HG03196 (cell line): ENCODE measurements at regions not wholly inside any gene's neighbourhood (a gene's known extent, or its start where the extent isn't known, plus 50 kb on each side); places are given as distances from the start of the nearest gene placed in this dataset.
A peak's percentile ranks its signal among the peaks of the same experiment; 100 is the strongest.

Experiments
- ATAC-seq: cut with Tn5 transposase; IDR thresholded peaks from one replicate; pipeline ENCODE4 v1.9.1; 2021; ENCODE audit not compliant: unreplicated experiment

- ATAC-seq, result no peak
These were observed 235.5 kb upstream of the IGF1R start for GRCh38 chr15:98412852-98413251.

- no peak for ATAC-seq
These were observed 234.3 kb upstream of the IGF1R start for GRCh38 chr15:98413933-98414546.

DNA sequence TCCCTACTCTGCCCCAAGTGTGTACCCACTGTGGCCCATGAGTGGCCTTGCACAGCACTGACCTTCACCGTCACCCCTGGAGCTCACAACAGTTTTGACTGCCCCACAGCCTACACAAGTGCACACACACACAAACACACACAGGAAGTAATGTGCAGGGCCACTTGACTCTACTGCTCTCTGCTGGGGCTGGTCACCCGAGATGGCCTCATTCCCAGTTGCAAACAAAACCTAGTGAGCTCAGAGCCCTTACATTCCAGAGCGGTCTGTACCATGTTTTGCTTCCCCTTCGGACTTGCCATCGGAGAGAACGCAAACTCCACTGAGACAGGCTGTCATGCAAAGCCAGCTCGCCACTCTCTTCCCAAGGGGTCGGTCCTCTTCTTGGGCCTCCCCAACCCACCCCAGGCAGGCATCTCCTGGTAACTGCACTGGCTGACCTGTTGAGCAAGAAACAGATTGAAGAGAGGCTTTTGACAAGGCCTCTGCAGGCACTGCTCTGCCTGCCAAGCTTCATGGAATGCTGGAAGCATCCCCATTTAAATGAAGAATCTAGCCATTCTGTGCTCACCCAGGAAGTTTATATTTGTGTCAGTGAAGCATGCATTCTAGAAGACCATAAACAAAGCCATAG lies 232.0 kb upstream of the IGF1R start:
- no peak for ATAC-seq

- no peak for ATAC-seq
These were observed 231.0 kb upstream of the IGF1R start for GRCh38 chr15:98417346-98417745.

DNA sequence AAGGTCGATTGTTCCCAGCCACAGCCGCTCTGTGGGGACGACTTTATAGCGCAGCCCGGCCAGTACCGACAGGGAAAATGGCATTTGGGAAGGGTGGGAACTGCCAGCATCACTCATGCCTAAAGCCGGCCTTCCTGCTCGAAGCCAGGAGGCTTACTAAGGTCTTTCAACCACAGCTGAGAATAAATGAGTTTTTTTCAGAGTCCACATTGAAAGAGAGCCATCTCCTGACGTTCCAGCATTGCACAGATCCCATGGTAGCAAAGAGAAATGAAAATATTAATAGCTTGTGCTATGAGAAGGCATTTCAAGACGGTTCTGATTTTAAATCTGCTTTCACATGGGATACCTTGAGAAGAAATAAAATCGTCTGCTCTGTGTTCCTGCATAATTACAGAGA lies 230.2 kb upstream of the IGF1R start:
- no peak for ATAC-seq

DNA sequence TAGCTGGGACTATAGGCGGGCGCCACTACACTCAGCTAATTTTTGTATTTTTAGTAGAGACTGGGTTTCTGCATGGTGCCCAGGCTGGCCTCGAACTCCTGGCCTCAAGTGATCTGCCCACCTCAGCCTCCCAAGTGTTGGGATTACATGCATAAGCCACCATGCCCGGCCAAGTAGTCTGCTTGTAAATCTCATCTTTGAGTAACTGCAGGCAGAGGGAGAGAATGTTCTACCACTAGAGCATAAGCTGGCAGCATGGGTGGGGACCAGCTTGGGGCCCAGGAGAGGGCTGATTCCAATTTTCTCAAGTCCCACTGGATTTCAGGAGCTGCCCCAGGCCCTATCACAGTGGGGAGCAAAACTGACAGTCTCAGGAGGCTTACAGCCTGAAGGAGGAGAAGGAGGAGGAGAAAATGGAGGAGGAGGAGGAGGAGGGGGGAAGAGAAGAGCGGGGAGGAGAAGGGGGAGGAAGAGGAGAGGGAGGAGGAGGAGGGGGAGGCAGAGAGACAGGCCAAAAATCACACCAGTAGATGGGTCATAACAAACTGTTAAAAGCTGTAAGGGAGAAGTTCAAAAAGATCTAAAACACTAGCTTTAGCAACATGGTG lies 229.1 kb upstream of the IGF1R start:
- no peak for ATAC-seq

DNA sequence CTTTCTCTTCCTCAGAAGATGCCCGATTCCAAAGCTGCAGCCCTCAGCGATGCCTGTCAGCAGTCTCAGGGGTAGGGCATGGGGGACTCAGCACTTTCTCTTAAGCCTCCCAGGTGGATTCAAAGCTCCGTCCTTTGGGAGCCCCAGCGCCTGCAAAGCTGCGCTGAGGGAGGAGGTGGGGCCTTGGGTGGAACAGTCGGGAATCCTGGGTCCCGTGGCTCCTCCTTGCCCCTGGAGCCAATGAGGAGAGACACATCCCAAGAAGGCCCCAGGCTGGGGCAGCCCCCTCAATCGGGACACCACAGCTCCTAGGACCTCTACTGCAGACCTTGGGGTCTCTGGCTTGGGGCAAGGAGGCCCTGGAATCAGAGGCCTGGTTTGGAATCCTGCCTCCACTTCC lies 227.5 kb upstream of the IGF1R start:
- no peak for ATAC-seq

GRCh38 chr15:98421419-98422129 lies 226.8 kb upstream of the IGF1R start:
- ATAC-seq, result peak; percentile 74

DNA sequence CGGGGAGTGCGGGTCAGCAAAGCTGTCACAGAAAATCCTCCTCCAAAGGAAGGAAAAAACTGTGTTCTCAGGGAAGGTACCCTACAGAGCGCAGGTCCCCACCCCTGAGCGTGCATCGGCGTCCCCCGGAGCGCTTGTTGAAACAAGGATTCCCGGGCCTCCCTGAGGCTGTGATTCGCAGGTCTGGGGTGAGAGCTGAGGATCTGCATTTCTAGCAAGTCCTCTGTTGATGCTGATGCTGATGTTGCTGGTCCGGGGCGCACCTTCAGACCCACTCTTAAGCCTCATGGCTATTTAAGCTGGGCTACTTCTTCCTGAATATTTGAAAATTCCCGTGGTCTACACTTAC lies 226.2 kb upstream of the IGF1R start:
- ATAC-seq, result no peak

GRCh38 chr15:98425173-98425572 lies 223.2 kb upstream of the IGF1R start:
- no peak for ATAC-seq

DNA sequence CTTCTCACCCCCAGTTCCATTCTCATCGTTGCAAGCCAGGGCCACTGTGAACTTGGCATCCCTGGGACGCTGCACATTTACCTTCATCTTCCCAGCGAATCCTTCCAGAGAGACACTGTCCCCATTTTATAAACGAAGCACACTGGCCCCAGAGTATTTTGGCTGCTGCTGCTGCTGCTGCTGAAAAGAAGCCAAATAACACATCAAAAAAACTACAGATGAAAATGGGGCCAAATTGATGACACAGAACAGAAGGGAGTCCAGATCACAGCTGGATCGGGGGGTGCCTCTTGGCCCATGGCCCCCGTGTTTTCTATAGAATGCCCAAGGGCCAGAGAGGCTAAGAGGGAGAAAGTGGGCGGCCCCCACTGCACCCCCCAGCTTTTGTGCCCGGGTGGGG lies 221.0 kb upstream of the IGF1R start:
- no peak for ATAC-seq

- ATAC-seq, result peak; percentile 90
These were observed 219.9 kb upstream of the IGF1R start for GRCh38 chr15:98428253-98428989.

DNA sequence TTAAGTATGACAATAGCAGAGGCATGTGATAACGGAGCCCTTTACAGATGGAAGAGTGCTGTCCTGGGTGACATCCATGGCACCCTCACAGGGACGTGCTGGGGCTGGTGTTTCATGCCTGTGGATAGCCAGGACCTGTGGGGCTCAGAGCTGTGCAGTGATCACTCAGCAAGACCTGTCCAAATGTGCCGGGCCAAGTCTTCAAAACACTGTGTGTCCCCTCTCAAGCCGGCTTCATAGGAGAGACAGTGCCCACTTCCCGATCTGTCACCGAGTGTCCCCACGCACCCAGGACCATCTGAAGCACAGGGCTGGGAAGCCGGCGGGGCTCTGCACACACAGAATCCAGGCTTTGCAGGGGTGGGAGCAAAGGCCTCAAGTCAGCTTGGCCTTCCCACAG lies 217.2 kb upstream of the IGF1R start:
- ATAC-seq, result no peak

DNA sequence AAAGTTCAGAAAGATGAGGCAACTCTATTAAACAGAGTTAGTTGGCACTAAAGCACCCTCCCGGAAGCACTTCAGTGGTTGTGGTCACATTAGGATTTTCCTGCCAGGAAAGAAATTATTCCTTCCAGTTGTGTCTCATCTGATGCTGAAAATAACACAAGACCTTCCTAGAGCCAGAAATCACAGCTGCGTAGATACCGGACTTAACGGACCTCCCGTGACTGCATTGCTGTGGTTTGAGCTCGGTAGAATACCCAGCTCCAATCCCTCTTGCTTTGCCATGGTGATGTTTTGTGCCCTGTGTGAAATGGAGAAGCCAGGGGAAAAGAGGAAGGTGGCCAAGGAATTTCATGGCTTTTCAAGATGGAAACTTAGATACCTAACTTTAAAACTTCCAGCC lies 215.0 kb upstream of the IGF1R start:
- ATAC-seq, result no peak

- ATAC-seq, result no peak
These were observed 214.5 kb upstream of the IGF1R start for GRCh38 chr15:98433856-98434255.

DNA sequence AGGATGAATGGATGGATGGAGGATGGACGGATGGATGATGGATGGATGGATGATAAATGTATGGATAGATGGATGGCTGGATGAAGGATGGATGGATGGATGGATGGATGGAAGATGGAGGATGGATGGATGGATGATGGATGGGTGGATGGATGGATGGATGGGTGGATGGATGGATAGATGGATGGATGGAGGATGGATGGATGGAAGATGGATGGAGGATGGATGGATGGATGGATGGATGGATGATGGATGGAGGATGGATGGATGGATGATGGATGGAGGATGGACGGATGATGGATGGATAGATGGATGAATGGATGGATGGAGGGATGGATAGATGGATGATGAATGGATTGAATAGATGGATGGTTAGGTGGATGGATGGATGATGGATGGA lies 210.6 kb upstream of the IGF1R start:
- no peak for ATAC-seq

DNA sequence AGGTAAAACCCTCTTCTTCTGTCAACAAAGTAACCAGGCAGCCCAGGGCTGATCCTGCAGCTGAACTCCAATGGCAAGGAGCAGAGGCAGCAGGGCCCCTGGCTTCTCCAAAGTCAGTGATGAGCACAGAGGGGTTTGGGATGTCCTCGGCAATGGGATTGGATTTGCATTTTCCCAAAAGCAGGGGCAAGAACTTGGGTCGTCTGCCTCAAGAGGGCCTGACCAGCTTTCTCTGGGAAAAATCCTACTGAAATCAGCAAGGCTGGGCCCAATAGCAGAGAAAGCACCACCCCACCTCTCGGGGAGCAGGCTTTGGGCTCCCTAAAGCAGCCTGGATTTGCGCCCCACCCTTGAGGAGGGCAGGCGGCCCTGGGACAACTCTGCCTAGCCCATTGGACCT lies 210.0 kb upstream of the IGF1R start:
- no peak for ATAC-seq

- no peak for ATAC-seq
These were observed 209.4 kb upstream of the IGF1R start for GRCh38 chr15:98438907-98439306.

- ATAC-seq, result no peak
These were observed 208.8 kb upstream of the IGF1R start for GRCh38 chr15:98439523-98439942.

DNA sequence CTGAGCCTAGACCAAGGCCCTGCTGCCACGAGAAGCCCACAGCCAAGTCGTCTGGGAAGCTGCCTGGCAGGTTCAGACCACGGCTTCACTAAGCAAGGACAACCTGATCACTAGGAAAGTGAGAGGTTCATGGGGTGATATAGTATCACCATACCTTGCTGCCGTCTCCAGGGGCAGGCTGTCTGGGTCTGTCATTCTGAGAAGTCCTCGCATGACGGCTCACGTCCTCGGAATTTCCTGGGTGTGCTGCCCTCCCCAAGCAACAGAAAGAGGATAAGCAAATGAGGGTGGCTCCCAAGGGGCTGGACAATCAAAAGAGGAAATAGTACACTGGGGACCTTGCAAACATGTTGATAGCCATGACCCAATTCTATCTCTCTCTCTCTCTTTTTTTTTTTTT lies 207.4 kb upstream of the IGF1R start:
- ATAC-seq, result no peak

DNA sequence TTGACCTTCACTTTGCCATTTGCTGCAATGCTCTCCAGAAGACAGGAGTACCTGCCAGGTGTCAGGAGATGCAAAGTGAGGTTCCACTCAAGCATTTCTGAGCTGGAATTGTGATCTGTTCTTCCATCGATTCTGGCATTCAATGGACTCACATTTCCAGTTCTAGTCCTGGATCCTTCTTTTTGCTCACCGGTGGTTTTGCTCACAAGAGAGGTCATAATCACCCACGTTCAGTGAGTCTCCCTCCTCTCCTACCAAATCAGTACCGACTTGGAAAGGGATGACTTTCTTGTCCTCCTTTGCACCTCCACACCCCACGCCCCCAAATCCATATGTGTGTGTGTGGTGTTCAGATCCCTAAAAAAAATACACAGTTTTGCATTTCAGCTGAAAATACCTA lies 206.7 kb upstream of the IGF1R start:
- ATAC-seq, result no peak
